ENCODE measurements at regions not wholly inside any gene's neighbourhood (a gene's known extent, or its start where the extent isn't known, plus 50 kb on each side); places are given as distances from the start of the nearest gene placed in this dataset.
"Not testable (repeated sequence)": the region's sequence is repeated elsewhere in the genome, so short reads cannot be mapped to it uniquely, and the experiment has no call there.

DNA sequence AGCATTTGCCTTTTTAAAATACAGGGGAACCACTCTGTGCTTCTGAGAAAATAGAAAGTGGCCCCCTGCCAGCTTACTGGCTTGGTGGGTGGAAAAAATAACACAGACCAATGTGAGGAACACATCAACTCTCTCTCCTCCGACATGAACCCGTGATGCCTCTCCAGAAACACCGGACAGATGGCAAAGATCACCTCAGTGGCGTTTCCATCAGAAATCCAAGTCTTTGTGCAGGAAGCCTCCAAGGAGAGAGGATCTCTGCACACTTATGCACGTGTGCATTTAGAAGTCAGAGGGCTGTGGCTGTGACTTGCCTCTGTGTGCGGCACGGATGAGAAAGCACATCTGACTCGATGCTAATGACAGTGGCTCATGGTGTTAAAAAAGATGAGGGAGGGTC is 112.3 kb upstream of the KLF12 start:
- Histone ChIP-seq H3K4me3 (ENCODE audit: low read length) (no peak overlapping the region), H3K36me3 (ENCODE audit: control insufficient read depth, low read length) (no peaks in the 10 kb centered on the region), H3K9me3 (ENCODE audit: control insufficient read depth, insufficient read depth, low read length) (no peaks in the 10 kb centered on the region), H3K9me2 (replicated peaks; ENCODE audit: control insufficient read depth, low read length) (no peaks in the 10 kb centered on the region), H4K20me1 (ENCODE audit: control insufficient read depth, insufficient read depth, low read depth, low read length) (no peaks in the 10 kb centered on the region), H3K27me3 (ENCODE audit: control insufficient read depth, low read length) (no peaks in the 10 kb centered on the region), H3F3A (ENCODE audit: control insufficient read depth, insufficient read depth) (no peaks in the 10 kb centered on the region), H3K4me1 (ENCODE audit: control insufficient read depth, low read length) (no peaks in the 10 kb centered on the region), H3K4me2 (ENCODE audit: low read length) (no peak overlapping the region), H3K79me2 (ENCODE audit: control insufficient read depth, low read length) (no peaks in the 10 kb centered on the region), H3K27ac (ENCODE audit: low read depth, low read length) (no peak overlapping the region)
- TF ChIP-seq, protein P1, sequence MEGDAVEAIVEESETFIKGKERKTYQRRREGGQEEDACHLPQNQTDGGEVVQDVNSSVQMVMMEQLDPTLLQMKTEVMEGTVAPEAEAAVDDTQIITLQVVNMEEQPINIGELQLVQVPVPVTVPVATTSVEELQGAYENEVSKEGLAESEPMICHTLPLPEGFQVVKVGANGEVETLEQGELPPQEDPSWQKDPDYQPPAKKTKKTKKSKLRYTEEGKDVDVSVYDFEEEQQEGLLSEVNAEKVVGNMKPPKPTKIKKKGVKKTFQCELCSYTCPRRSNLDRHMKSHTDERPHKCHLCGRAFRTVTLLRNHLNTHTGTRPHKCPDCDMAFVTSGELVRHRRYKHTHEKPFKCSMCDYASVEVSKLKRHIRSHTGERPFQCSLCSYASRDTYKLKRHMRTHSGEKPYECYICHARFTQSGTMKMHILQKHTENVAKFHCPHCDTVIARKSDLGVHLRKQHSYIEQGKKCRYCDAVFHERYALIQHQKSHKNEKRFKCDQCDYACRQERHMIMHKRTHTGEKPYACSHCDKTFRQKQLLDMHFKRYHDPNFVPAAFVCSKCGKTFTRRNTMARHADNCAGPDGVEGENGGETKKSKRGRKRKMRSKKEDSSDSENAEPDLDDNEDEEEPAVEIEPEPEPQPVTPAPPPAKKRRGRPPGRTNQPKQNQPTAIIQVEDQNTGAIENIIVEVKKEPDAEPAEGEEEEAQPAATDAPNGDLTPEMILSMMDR (IDR thresholded peaks at IDR 0.05; ENCODE audit: low read depth, low read length, poor library complexity, severe bottlenecking) = no peak
- TF ChIP-seq EZH2phosphoT487 (IDR thresholded peaks at IDR 0.05; ENCODE audit: borderline replicate concordance, low read length) = no peak

GRCh38 chr13:74243637-74244526 is 109.7 kb upstream of the KLF12 start:
- H3K36me3 ChIP-seq (ENCODE audit: control insufficient read depth, low read length) = no peaks in the 10 kb centered on the region
- H3K4me2 ChIP-seq (ENCODE audit: low read length) = no peak overlapping the region
- no peaks in the 10 kb centered on the region for H3F3A ChIP-seq (ENCODE audit: control insufficient read depth, insufficient read depth)
- H4K20me1 ChIP-seq (ENCODE audit: control insufficient read depth, insufficient read depth, low read depth, low read length) = no peaks in the 10 kb centered on the region
- H3K79me2 ChIP-seq (ENCODE audit: control insufficient read depth, low read length) = no peaks in the 10 kb centered on the region
- H3K4me1 ChIP-seq (ENCODE audit: control insufficient read depth, low read length) = no peaks in the 10 kb centered on the region
- H3K27me3 ChIP-seq (ENCODE audit: control insufficient read depth, low read length) = no peaks in the 10 kb centered on the region
- H3K27ac ChIP-seq (ENCODE audit: low read depth, low read length) = no peak overlapping the region
- H3K9me3 ChIP-seq (ENCODE audit: control insufficient read depth, insufficient read depth, low read length) = no peaks in the 10 kb centered on the region
- TF ChIP-seq EZH2phosphoT487 (IDR thresholded peaks at IDR 0.05; ENCODE audit: borderline replicate concordance, low read length) = no peak
- TF ChIP-seq, protein P1 (IDR thresholded peaks at IDR 0.05; ENCODE audit: low read depth, low read length, poor library complexity, severe bottlenecking) = no peak
- no peak overlapping the region for H3K4me3 ChIP-seq (ENCODE audit: low read length)
- H3K9me2 ChIP-seq (replicated peaks; ENCODE audit: control insufficient read depth, low read length) = no peaks in the 10 kb centered on the region

DNA sequence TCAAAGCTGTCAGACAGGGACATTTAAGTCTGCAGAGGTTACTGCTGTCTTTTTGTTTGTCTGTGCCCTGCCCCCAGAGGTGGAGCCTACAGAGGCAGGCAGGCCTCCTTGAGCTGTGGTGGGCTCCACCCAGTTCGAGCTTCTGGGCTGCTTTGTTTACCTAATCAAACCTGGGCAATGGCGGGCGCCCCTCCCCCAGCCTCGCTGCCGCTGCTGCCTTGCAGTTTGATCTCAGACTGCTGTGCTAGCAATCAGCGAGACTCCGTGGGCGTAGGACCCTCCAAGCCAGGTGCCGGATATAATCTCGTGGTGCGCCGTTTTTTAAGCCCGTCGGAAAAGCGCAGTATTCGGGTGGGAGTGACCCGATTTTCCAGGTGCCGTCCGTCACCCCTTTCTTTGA is 107.1 kb upstream of the KLF12 start:
- not testable (repeated sequence) for H3F3A ChIP-seq (ENCODE audit: control insufficient read depth, insufficient read depth); H3K4me3 ChIP-seq (ENCODE audit: low read length); H3K9me2 ChIP-seq (replicated peaks; ENCODE audit: control insufficient read depth, low read length); H3K36me3 ChIP-seq (ENCODE audit: control insufficient read depth, low read length); H3K9me3 ChIP-seq (ENCODE audit: control insufficient read depth, insufficient read depth, low read length); H3K27ac ChIP-seq (ENCODE audit: low read depth, low read length); H3K4me2 ChIP-seq (ENCODE audit: low read length); H3K4me1 ChIP-seq (ENCODE audit: control insufficient read depth, low read length); H4K20me1 ChIP-seq (ENCODE audit: control insufficient read depth, insufficient read depth, low read depth, low read length); H3K27me3 ChIP-seq (ENCODE audit: control insufficient read depth, low read length); H3K79me2 ChIP-seq (ENCODE audit: control insufficient read depth, low read length)

- H3K27me3 ChIP-seq (ENCODE audit: control insufficient read depth, low read length) = no peaks in the 10 kb centered on the region
- no peak overlapping the region for H3K27ac ChIP-seq (ENCODE audit: low read depth, low read length)
- H3K9me3 ChIP-seq (ENCODE audit: control insufficient read depth, insufficient read depth, low read length) = peaks cover 5% of the 10 kb centered on the region; the same call in 1 of the 2 replicates
- no peaks in the 10 kb centered on the region for H3F3A ChIP-seq (ENCODE audit: control insufficient read depth, insufficient read depth)
- no peaks in the 10 kb centered on the region for H4K20me1 ChIP-seq (ENCODE audit: control insufficient read depth, insufficient read depth, low read depth, low read length)
- H3K4me2 ChIP-seq (ENCODE audit: low read length) = no peak overlapping the region
- H3K36me3 ChIP-seq (ENCODE audit: control insufficient read depth, low read length) = no peaks in the 10 kb centered on the region
- no peaks in the 10 kb centered on the region for H3K4me1 ChIP-seq (ENCODE audit: control insufficient read depth, low read length)
- no peaks in the 10 kb centered on the region for H3K9me2 ChIP-seq (replicated peaks; ENCODE audit: control insufficient read depth, low read length)
- TF ChIP-seq EZH2phosphoT487 (IDR thresholded peaks at IDR 0.05; ENCODE audit: borderline replicate concordance, low read length) = no peak
- TF ChIP-seq, protein P1 (IDR thresholded peaks at IDR 0.05; ENCODE audit: low read depth, low read length, poor library complexity, severe bottlenecking) = no peak
- H3K4me3 ChIP-seq (ENCODE audit: low read length) = no peak overlapping the region
- no peaks in the 10 kb centered on the region for H3K79me2 ChIP-seq (ENCODE audit: control insufficient read depth, low read length)
Measured at GRCh38 chr13:74230984-74231501, 96.8 kb upstream of the KLF12 start.
